ENCODE measurements at regions not wholly inside any gene's neighbourhood (a gene's known extent, or its start where the extent isn't known, plus 50 kb on each side); places are given as distances from the start of the nearest gene placed in this dataset.

GRCh38 chr10:90347239-90347638 is 510.6 kb downstream of the HTR7 start:
- DNase-seq, result no peak

- no peak for DNase-seq
These were observed 507.7 kb downstream of the HTR7 start for GRCh38 chr10:90350122-90350521.

- DNase-seq, result no peak
These were observed 505.6 kb downstream of the HTR7 start for GRCh38 chr10:90352288-90352687.

GRCh38 chr10:90354914-90355313 is 502.9 kb downstream of the HTR7 start:
- DNase-seq, result no peak

- DNase-seq, result no peak
These were observed 493.9 kb downstream of the HTR7 start for GRCh38 chr10:90363799-90364483.

GRCh38 chr10:90372451-90372850 is 485.4 kb downstream of the HTR7 start:
- no peak for DNase-seq

GRCh38 chr10:90373911-90374310 is 483.9 kb downstream of the HTR7 start:
- no peak for DNase-seq

GRCh38 chr10:90378524-90379076 is 479.2 kb downstream of the HTR7 start:
- no peak for DNase-seq

- no peak for DNase-seq
These were observed 476.4 kb downstream of the HTR7 start for GRCh38 chr10:90381468-90381867.

GRCh38 chr10:90389876-90390275 is 468.0 kb downstream of the HTR7 start:
- DNase-seq, result no peak

- no peak for DNase-seq
These were observed 463.5 kb downstream of the HTR7 start for GRCh38 chr10:90394311-90394710.

GRCh38 chr10:90396721-90397120 is 461.1 kb downstream of the HTR7 start:
- DNase-seq, result no peak

GRCh38 chr10:90398566-90398965 is 459.3 kb downstream of the HTR7 start:
- DNase-seq, result no peak

GRCh38 chr10:90399782-90400181 is 458.1 kb downstream of the HTR7 start:
- no peak for DNase-seq

GRCh38 chr10:90403211-90404000 is 454.4 kb downstream of the HTR7 start:
- DNase-seq, result no peak

- DNase-seq, result no peak
These were observed 450.7 kb downstream of the HTR7 start for GRCh38 chr10:90407131-90407530.

- DNase-seq, result no peak
These were observed 450.0 kb downstream of the HTR7 start for GRCh38 chr10:90407851-90408250.

- DNase-seq, result no peak
These were observed 445.3 kb downstream of the HTR7 start for GRCh38 chr10:90412582-90412981.

- no peak for DNase-seq
These were observed 444.6 kb downstream of the HTR7 start for GRCh38 chr10:90413196-90413595.

GRCh38 chr10:90414926-90415325 is 442.9 kb downstream of the HTR7 start:
- DNase-seq, result no peak

GRCh38 chr10:90417029-90417428 is 440.8 kb downstream of the HTR7 start:
- no peak for DNase-seq

- DNase-seq, result no peak
These were observed 440.2 kb downstream of the HTR7 start for GRCh38 chr10:90417476-90418210.

- no peak for DNase-seq
These were observed 438.8 kb downstream of the HTR7 start for GRCh38 chr10:90418869-90419652.

All from stimulated activated CD4-positive, alpha-beta T cell treated with anti-CD3 and anti-CD28 coated beads, Interleukin-2, amount 100 ng/mL, for 48 hours (primary cell).